Upper lobe of right lung (tissue), 1 donor: ENCODE measurements at regions not wholly inside any gene's neighbourhood (a gene's known extent, or its start where the extent isn't known, plus 50 kb on each side); places are given as distances from the start of the nearest gene placed in this dataset.

Source experiments
- ATAC-seq: fragments of 200-7000 bp; cut with Tn5 transposase; one replicate; pipeline ENCODE4 v1.9.1; 2020; ENCODE audit warnings: mild to moderate bottlenecking, moderate library complexity
- DNase-seq: peaks from one replicate; pipeline ENCODE4 v3.0.0-alpha.2; 2020
- H3K27ac ChIP-seq: fragments of 200-600 bp; one replicate; pipeline ENCODE4 v1.8.0; 2022
- H3K27me3 ChIP-seq: fragments of 200-600 bp; one replicate; pipeline ENCODE4 v1.8.0; 2022; ENCODE audit warnings: mild to moderate bottlenecking
- H3K36me3 ChIP-seq: fragments of 200-600 bp; one replicate; pipeline ENCODE4 v1.8.0; 2022
- H3K4me1 ChIP-seq: fragments of 200-600 bp; one replicate; pipeline ENCODE4 v1.8.0; 2022
- H3K4me3 ChIP-seq: fragments of 200-600 bp; one replicate; pipeline ENCODE4 v1.8.0; 2022; ENCODE audit warnings: mild to moderate bottlenecking
- H3K9me3 ChIP-seq: fragments of 200-600 bp; one replicate; pipeline ENCODE4 v1.8.0; 2022
- intact Hi-C: fragments of 100-400 bp; cut with DNase I; formaldehyde crosslinking; loops from one replicate; pipeline ENCODE4 v1.11.0; 2022
- TF ChIP-seq, protein P1 (sequence below): fragments of 200-600 bp; IDR thresholded peaks from one replicate; pipeline ENCODE4 v1.8.0; 2022; ENCODE audit warnings: antibody characterized with exemption
- donor health status: DM: no; HTN: yes; CAD: no; lungs with severe emphysema.

DNA sequence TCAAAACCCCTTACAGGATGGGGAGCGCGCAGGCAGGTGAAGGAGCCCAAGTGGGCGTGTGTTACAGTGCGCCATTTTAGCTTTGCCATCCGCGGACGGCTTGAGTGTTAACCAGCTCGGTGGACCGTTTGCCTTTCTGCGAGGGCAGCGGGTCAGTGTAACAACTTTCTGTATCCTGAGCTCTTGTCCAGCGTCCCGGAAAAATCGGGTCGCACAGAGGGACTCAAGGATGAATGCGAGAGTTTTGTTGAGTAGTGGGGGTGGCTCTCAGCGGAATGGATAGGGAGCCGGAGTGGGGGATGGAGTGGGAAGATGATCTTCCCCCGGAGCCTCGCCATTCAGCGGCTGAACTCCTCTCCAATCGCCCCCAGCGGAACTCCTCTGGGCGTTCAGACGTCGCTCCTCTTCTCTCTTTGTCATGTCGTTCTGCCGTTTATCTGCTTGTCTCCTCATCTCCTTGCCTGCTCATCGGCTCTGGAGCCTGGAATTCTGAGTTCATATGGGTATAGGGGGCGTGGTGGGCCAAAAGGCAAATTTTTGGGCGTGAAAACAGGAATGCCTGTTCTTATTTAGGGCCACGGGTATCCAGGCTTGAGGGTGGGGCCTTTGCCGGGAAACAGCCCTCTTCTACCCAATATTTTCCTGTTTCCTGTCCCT lies 295.4 kb downstream of the CTH start:
- Histone ChIP-seq H3K36me3 (no peaks in the 10 kb centered on the region), H3K4me1 (no peaks in the 10 kb centered on the region), H3K27ac (no peak overlapping the region), H3K9me3 (no peaks in the 10 kb centered on the region), H3K27me3 (no peaks in the 10 kb centered on the region), H3K4me3 (peak overlapping the region; percentile 24)
- DNase-seq: peak; percentile 60
- intact Hi-C loops: no loop called here
- ATAC-seq: peak; percentile 36
- TF ChIP-seq, protein P1, sequence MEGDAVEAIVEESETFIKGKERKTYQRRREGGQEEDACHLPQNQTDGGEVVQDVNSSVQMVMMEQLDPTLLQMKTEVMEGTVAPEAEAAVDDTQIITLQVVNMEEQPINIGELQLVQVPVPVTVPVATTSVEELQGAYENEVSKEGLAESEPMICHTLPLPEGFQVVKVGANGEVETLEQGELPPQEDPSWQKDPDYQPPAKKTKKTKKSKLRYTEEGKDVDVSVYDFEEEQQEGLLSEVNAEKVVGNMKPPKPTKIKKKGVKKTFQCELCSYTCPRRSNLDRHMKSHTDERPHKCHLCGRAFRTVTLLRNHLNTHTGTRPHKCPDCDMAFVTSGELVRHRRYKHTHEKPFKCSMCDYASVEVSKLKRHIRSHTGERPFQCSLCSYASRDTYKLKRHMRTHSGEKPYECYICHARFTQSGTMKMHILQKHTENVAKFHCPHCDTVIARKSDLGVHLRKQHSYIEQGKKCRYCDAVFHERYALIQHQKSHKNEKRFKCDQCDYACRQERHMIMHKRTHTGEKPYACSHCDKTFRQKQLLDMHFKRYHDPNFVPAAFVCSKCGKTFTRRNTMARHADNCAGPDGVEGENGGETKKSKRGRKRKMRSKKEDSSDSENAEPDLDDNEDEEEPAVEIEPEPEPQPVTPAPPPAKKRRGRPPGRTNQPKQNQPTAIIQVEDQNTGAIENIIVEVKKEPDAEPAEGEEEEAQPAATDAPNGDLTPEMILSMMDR: no peak

- no peak overlapping the region for H3K27ac ChIP-seq
- TF ChIP-seq, protein P1: no peak
- no peak for ATAC-seq
- no peak for DNase-seq
- H3K4me3 ChIP-seq: no peak overlapping the region
- H3K9me3 ChIP-seq: no peaks in the 10 kb centered on the region
- no peaks in the 10 kb centered on the region for H3K4me1 ChIP-seq
- no peaks in the 10 kb centered on the region for H3K36me3 ChIP-seq
- intact Hi-C loops: no loop called here
- H3K27me3 ChIP-seq: no peaks in the 10 kb centered on the region
These were observed 296.1 kb downstream of the CTH start for GRCh38 chr1:70707214-70707613.

- Histone ChIP-seq H3K36me3 (no peaks in the 10 kb centered on the region), H3K4me3 (no peak overlapping the region), H3K9me3 (no peaks in the 10 kb centered on the region), H3K27ac (no peak overlapping the region), H3K4me1 (no peaks in the 10 kb centered on the region), H3K27me3 (no peaks in the 10 kb centered on the region)
- DNase-seq: no peak
- TF ChIP-seq, protein P1: no peak
- intact Hi-C loops: no loop called here
- ATAC-seq: no peak
These were observed 303.1 kb downstream of the CTH start for GRCh38 chr1:70714149-70714548.

DNA sequence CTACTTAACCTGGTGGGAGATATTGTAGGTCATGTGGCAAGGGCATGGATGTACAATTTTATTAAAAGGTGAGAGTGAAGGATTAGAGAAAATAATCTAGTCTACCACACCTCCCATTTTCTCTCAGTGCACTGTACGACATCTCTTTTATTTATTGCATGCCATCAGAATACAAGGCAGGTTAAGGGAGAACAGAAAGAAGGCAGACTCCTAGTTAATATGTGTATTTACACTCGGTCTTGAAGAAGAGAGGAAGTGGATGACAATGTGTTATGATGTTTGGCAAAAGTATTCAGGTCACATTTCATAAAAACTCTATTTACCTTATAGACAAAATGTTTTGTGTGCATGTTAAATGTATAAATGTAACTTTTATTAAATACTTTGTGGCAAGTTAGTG lies 306.1 kb downstream of the CTH start:
- no peaks in the 10 kb centered on the region for H3K9me3 ChIP-seq
- no peaks in the 10 kb centered on the region for H3K4me1 ChIP-seq
- no peaks in the 10 kb centered on the region for H3K27me3 ChIP-seq
- no peak overlapping the region for H3K27ac ChIP-seq
- intact Hi-C loops: no loop called here
- TF ChIP-seq, protein P1: no peak
- H3K4me3 ChIP-seq: no peak overlapping the region
- no peaks in the 10 kb centered on the region for H3K36me3 ChIP-seq
- ATAC-seq (no peak), DNase-seq (no peak)

DNA sequence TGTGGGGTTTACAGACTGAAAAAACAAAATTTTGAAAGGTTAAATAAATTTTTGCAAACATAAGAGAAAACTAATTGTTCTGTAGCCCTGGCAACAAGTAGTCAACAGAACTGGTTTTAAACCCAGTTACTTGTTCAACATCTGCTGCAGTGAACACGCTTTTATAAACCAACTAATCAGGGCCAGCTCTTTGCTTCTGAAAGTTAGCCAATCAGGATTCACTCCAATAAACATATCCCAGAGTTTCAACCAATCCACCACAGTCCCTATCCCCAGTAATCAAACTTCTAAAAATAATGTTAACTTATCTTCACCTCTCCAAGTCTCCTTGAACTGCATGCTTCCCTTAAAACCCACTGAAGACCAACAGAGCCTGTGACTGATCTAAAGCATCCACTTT lies 306.6 kb downstream of the CTH start:
- ATAC-seq (no peak), DNase-seq (no peak)
- intact Hi-C loops: no loop called here
- no peaks in the 10 kb centered on the region for H3K4me1 ChIP-seq
- no peak overlapping the region for H3K27ac ChIP-seq
- H3K27me3 ChIP-seq: no peaks in the 10 kb centered on the region
- no peaks in the 10 kb centered on the region for H3K9me3 ChIP-seq
- no peak overlapping the region for H3K4me3 ChIP-seq
- TF ChIP-seq, protein P1: no peak
- H3K36me3 ChIP-seq: no peaks in the 10 kb centered on the region
